GM12878 (cell line): ENCODE measurements at regions not wholly inside any gene's neighbourhood (a gene's known extent, or its start where the extent isn't known, plus 50 kb on each side); places are given as distances from the start of the nearest gene placed in this dataset.

ENCODE experiments used
- ATAC-seq: fragments of 200-7000 bp; cut with Tn5 transposase; 3 replicates; pipeline ENCODE4 v1.9.1; 2020; ENCODE audit warnings: mild to moderate bottlenecking, moderate library complexity
- BruUV-seq: library from RNA; stranded (reverse); fragments of 400-500 nt; replicated peaks from 2 replicates; lab custom pipeline; 2021; lab: Mats Ljungman, UMichigan
- CTCF ChIA-PET: fragments of 300-600 bp; sonication (Branson Sonifier 250); formaldehyde crosslinking; extraction: SDS; loops from one replicate; lab custom pipeline; 2021; ENCODE audit warnings: inconsistent platforms; lab: Yijun Ruan, JAX
- POLR2A ChIA-PET: fragments of 350-600 bp; formaldehyde crosslinking; extraction: SDS; loops from one replicate; lab custom pipeline; 2021; ENCODE audit warnings: inconsistent platforms; lab: Charles Lee
- RAD21 ChIA-PET: fragments of 300-600 bp; sonication (Branson Sonifier 250); formaldehyde crosslinking; loops from one replicate; lab custom pipeline; 2023; ENCODE audit warnings: antibody characterized with exemption; ENCODE audit not compliant: unreplicated experiment; lab: Charles Lee
- SMC1A ChIA-PET: fragments of 300-600 bp; sonication (Branson Sonifier 250); formaldehyde crosslinking; loops from one replicate; lab custom pipeline; 2023; ENCODE audit not compliant: unreplicated experiment, uncharacterized antibody; lab: Charles Lee
- DNase-seq: peaks from one replicate; pipeline ENCODE4 v3.0.0-alpha.2; 2011; ENCODE audit warnings: low read depth, low spot score
- FAIRE-seq: peaks from 3 replicates; lab custom pipeline; 2011; peaks lifted over from hg19 to GRCh38; lab: Jason Lieb, UNC
- H2AFZ ChIP-seq: 2 replicates; pipeline ENCODE4 v1.6.0; 2011; ENCODE audit warnings: low read depth, low read length, control low read depth; ENCODE audit not compliant: control insufficient read depth
- H3K27ac ChIP-seq: 2 replicates; pipeline ENCODE4 v1.5.1; 2011; ENCODE audit warnings: control low read depth; ENCODE audit not compliant: control insufficient read depth, insufficient read depth
- H3K27me3 ChIP-seq, 2 experiments: replicated peaks in 1 of 2; 2 replicates each; pipeline versions ENCODE4 v1.6.0 to v1.6.1; 2011; ENCODE audit warnings: low read length in 1 of 2; ENCODE audit not compliant: control insufficient read depth in 2 of 2, insufficient read depth in 2 of 2
- H3K36me3 ChIP-seq, 2 experiments: 2 replicates each; pipeline ENCODE4 v1.5.1; 2011; ENCODE audit warnings: low read length in 1 of 2; ENCODE audit not compliant: control insufficient read depth in 2 of 2, insufficient read depth in 2 of 2
- H3K4me1 ChIP-seq: 2 replicates; pipeline ENCODE4 v1.6.1; 2011; ENCODE audit warnings: mild to moderate bottlenecking, low read length, moderate library complexity, mixed read lengths; ENCODE audit not compliant: control insufficient read depth, insufficient read depth
- H3K4me2 ChIP-seq: 2 replicates; pipeline ENCODE4 v1.6.0; 2011; ENCODE audit warnings: control low read depth; ENCODE audit not compliant: control insufficient read depth, insufficient read depth
- H3K4me3 ChIP-seq: fragments of 200-600 bp; sonication (generic); 2 replicates; pipeline ENCODE4 v1.5.1; 2016
- H3K79me2 ChIP-seq: 2 replicates; pipeline ENCODE4 v1.6.0; 2011; ENCODE audit warnings: low read length; ENCODE audit not compliant: control insufficient read depth, insufficient read depth
- H3K9ac ChIP-seq: 2 replicates; pipeline ENCODE4 v1.8.0; 2011; ENCODE audit warnings: low read length, control low read depth, mixed read lengths; ENCODE audit not compliant: control insufficient read depth, insufficient read depth
- H3K9me3 ChIP-seq: replicated peaks from 3 replicates; pipeline ENCODE4 v1.5.1; 2011; ENCODE audit warnings: mild to moderate bottlenecking, low read length; ENCODE audit not compliant: control insufficient read depth, insufficient read depth
- H4K20me1 ChIP-seq: 2 replicates; pipeline ENCODE4 v1.6.0; 2011; ENCODE audit not compliant: control insufficient read depth, insufficient read depth
- ASH2L ChIP-seq: fragments of 300-600, 200-600 bp; sonication (generic); IDR thresholded peaks from 2 replicates; pipeline ENCODE4 v1.6.1; 2017; ENCODE audit warnings: low read depth, mild to moderate bottlenecking, borderline replicate concordance
- BACH1 ChIP-seq: fragments of 450-650 bp; IDR thresholded peaks from 2 replicates; pipeline ENCODE4 v1.6.1; 2017; ENCODE audit warnings: mild to moderate bottlenecking, borderline replicate concordance
- ETV6 ChIP-seq, 2 experiments: fragments of 450-650 bp in 1 of 2; IDR thresholded peaks in 1 of 2; conservative IDR thresholded peaks in 1 of 2; 2 replicates each; pipeline ENCODE4 v1.6.1; 2014; ENCODE audit warnings: antibody characterized with exemption in 1 of 2, borderline replicate concordance in 1 of 2, low read depth in 1 of 2, mild to moderate bottlenecking in 1 of 2, moderate library complexity in 1 of 2
- HDAC6 ChIP-seq: fragments of 200-600 bp; sonication (generic); IDR thresholded peaks from one replicate; pipeline ENCODE4 v1.8.0; 2017; ENCODE audit warnings: antibody characterized with exemption; ENCODE audit not compliant: unreplicated experiment
- MEF2A ChIP-seq: IDR thresholded peaks from 2 replicates; pipeline ENCODE4 v1.6.1; 2011; ENCODE audit warnings: low read depth, mild to moderate bottlenecking, low read length, moderate library complexity; ENCODE audit not compliant: insufficient read depth
- NR2F1 ChIP-seq: fragments of 450-650 bp; conservative IDR thresholded peaks from 2 replicates; pipeline ENCODE4 v1.6.1; 2017; ENCODE audit warnings: mild to moderate bottlenecking
- RFX5 ChIP-seq: IDR thresholded peaks from 2 replicates; pipeline ENCODE4 v1.6.1; 2011; ENCODE audit warnings: low read depth, low read length, improper control_type of control experiment
- SP1 ChIP-seq: IDR thresholded peaks from one replicate; pipeline ENCODE4 v1.6.1; 2011; ENCODE audit warnings: low read depth, low read length
- ZSCAN29 ChIP-seq: fragments of 450-650 bp; IDR thresholded peaks from 2 replicates; pipeline ENCODE4 v1.6.1; 2017; ENCODE audit warnings: mild to moderate bottlenecking, moderate library complexity
- WGBS: methylation state at CpG from one replicate; pipeline ENCODE4 v1.1.6; 2016; ENCODE audit warnings: low lambda C conversion rate; ENCODE audit not compliant: insufficient replicate concordance, insufficient coverage; ENCODE audit errors: missing lambda C conversion rate; 5-methylcytosine and 5-hydroxymethylcytosine counted together
- in situ Hi-C: fragments of 300-500 bp; cut with MboI; formaldehyde crosslinking; loops from 9 replicates; pipeline ENCODE4 v1.14.3; 2018; ENCODE audit warnings: mixed read lengths
- intact Hi-C: fragments of 100-400 bp; cut with micrococcal nuclease; formaldehyde crosslinking; loops from one replicate; pipeline ENCODE4 v1.14.2; 2022; ENCODE audit not compliant: unreplicated experiment
- TF ChIP-seq, protein P1 (sequence below): fragments of 450-650 bp; IDR thresholded peaks from 2 replicates; pipeline ENCODE4 v1.6.1; 2018; ENCODE audit warnings: borderline replicate concordance, mild to moderate bottlenecking; ENCODE audit not compliant: partially characterized antibody
- TF ChIP-seq, protein P2 (sequence below): fragments of 450-650 bp; formaldehyde crosslinking; IDR thresholded peaks from 2 replicates; pipeline ENCODE4 v1.4.0; 2022; ENCODE audit warnings: mild to moderate bottlenecking, moderate library complexity
- TF ChIP-seq, protein P3 (sequence below): fragments of 450-650 bp; IDR thresholded peaks from 2 replicates; pipeline ENCODE4 v1.6.1; 2017; ENCODE audit warnings: mild to moderate bottlenecking, moderate library complexity
- TF ChIP-seq, protein P4 (sequence below): IDR thresholded peaks from 2 replicates; pipeline ENCODE4 v1.6.1; 2012; ENCODE audit warnings: low read depth, low read length, improper control_type of control experiment

DNA sequence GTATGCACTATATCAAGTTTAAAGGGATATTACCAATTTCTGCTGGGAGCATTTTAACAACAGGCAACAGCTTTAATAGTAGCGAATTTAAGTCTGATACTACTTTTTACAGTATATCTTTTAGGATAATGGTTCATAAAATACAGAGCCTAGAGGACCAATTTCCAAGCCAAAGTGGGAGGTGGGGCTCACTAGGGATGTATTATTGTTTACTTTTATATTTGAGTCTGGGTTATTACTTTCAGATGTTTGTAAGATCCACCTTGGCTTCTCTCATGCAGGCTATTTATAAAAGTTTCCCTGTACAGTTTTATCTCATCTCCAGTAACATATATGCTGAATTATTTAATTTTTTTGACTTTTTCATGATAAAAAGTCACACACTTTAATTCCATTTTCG lies 242.0 kb downstream of the CMPK2 start (continued):
- TF ChIP-seq, protein P1, sequence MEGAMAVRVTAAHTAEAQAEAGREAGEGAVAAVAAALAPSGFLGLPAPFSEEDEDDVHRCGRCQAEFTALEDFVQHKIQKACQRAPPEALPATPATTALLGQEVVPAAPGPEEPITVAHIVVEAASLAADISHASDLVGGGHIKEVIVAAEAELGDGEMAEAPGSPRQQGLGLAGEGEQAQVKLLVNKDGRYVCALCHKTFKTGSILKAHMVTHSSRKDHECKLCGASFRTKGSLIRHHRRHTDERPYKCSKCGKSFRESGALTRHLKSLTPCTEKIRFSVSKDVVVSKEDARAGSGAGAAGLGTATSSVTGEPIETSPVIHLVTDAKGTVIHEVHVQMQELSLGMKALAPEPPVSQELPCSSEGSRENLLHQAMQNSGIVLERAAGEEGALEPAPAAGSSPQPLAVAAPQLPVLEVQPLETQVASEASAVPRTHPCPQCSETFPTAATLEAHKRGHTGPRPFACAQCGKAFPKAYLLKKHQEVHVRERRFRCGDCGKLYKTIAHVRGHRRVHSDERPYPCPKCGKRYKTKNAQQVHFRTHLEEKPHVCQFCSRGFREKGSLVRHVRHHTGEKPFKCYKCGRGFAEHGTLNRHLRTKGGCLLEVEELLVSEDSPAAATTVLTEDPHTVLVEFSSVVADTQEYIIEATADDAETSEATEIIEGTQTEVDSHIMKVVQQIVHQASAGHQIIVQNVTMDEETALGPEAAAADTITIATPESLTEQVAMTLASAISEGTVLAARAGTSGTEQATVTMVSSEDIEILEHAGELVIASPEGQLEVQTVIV = no peak
- TF ChIP-seq, protein P2, sequence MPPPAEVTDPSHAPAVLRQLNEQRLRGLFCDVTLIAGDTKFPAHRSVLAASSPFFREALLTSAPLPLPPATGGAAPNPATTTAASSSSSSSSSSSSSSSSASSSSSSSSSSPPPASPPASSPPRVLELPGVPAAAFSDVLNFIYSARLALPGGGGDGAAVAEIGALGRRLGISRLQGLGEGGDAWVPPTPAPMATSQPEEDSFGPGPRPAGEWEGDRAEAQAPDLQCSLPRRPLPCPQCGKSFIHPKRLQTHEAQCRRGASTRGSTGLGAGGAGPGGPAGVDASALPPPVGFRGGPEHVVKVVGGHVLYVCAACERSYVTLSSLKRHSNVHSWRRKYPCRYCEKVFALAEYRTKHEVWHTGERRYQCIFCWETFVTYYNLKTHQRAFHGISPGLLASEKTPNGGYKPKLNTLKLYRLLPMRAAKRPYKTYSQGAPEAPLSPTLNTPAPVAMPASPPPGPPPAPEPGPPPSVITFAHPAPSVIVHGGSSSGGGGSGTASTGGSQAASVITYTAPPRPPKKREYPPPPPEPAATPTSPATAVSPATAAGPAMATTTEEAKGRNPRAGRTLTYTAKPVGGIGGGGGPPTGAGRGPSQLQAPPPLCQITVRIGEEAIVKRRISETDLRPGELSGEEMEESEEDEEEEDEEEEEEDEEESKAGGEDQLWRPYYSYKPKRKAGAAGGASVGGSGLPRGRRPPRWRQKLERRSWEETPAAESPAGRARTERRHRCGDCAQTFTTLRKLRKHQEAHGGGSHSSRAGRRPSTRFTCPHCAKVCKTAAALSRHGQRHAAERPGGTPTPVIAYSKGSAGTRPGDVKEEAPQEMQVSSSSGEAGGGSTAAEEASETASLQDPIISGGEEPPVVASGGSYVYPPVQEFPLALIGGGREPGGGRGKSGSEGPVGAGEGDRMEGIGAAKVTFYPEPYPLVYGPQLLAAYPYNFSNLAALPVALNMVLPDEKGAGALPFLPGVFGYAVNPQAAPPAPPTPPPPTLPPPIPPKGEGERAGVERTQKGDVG (CRISPR knock-in tag) = no peak

DNA sequence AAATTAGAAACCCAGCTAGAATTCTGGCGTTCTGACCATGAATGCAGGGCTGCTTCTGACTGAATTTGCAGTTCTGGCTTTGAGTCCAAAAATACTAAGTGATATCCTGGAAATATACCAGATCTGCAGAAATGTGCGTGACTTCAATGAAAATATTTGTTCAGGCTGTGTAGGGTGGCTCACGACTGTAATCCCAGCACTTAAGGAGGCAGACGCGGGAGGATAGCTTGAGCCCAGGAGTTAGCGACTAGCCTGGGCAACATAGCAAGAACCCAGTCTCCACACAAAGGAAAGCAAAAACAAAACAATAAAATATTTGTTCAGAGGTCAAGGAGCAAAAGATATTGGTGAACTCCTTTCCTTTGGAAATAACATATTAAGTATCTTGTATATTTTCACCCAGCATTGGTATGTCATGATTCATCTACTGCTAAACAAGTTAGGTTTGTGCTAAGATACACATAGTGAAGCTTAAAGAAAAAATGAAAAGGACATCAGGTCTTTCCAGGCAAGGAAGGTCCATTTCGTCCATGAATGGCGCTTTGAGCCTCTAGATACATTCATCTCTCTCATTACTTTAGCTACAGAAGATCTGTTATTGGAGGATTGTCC lies 239.2 kb downstream of the CMPK2 start:
- no peak overlapping the region for H3K4me3 ChIP-seq
- no peaks in the 10 kb centered on the region for H3K9me3 ChIP-seq
- ChIA-PET RAD21 (no interaction called here), SMC1A (interaction anchor here (1.2 kb wide), 1 partner anchor 8 kb away, joined by 3 read pairs; no protein-coding TSS in a partner anchor), CTCF (no interaction called here), POLR2A (no interaction called here)
- no peaks in the 10 kb centered on the region for H3K79me2 ChIP-seq
- 32% methylated on average over 8 of the region's 8 CpGs for WGBS
- H3K4me1 ChIP-seq = no peaks in the 10 kb centered on the region
- no peaks in the 10 kb centered on the region for H3K27me3 ChIP-seq
- no peaks in the 10 kb centered on the region for H4K20me1 ChIP-seq
- no peak overlapping the region for H3K4me2 ChIP-seq
- in situ Hi-C loops (no loop called here), intact Hi-C loops (no loop called here)
- no peak overlapping the region for H2AFZ ChIP-seq
- no peaks in the 10 kb centered on the region for H3K36me3 ChIP-seq
- H3K27ac ChIP-seq = no peak overlapping the region
- no peak for FAIRE-seq
- BruUV-seq = no TSS peak
- DNase-seq = no peak
- no peak for ATAC-seq
- no peak overlapping the region for H3K9ac ChIP-seq
- TF ChIP-seq MEF2A (no peak), HDAC6 (no peak), RFX5 (no peak), ASH2L (no peak), BACH1 (no peak), ZSCAN29 (no peak), SP1 (no peak), NR2F1 (no peak), ETV6 (conservative IDR thresholded peaks at IDR 0.05 in 1 of 2, IDR thresholded peaks at IDR 0.05 in 1 of 2; ENCODE audit: borderline replicate concordance in 1 of 2, low read depth in 1 of 2) (no peak)
- TF ChIP-seq, protein P3, sequence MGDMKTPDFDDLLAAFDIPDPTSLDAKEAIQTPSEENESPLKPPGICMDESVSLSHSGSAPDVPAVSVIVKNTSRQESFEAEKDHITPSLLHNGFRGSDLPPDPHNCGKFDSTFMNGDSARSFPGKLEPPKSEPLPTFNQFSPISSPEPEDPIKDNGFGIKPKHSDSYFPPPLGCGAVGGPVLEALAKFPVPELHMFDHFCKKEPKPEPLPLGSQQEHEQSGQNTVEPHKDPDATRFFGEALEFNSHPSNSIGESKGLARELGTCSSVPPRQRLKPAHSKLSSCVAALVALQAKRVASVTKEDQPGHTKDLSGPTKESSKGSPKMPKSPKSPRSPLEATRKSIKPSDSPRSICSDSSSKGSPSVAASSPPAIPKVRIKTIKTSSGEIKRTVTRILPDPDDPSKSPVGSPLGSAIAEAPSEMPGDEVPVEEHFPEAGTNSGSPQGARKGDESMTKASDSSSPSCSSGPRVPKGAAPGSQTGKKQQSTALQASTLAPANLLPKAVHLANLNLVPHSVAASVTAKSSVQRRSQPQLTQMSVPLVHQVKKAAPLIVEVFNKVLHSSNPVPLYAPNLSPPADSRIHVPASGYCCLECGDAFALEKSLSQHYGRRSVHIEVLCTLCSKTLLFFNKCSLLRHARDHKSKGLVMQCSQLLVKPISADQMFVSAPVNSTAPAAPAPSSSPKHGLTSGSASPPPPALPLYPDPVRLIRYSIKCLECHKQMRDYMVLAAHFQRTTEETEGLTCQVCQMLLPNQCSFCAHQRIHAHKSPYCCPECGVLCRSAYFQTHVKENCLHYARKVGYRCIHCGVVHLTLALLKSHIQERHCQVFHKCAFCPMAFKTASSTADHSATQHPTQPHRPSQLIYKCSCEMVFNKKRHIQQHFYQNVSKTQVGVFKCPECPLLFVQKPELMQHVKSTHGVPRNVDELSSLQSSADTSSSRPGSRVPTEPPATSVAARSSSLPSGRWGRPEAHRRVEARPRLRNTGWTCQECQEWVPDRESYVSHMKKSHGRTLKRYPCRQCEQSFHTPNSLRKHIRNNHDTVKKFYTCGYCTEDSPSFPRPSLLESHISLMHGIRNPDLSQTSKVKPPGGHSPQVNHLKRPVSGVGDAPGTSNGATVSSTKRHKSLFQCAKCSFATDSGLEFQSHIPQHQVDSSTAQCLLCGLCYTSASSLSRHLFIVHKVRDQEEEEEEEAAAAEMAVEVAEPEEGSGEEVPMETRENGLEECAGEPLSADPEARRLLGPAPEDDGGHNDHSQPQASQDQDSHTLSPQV = no peak
- TF ChIP-seq, protein P4, sequence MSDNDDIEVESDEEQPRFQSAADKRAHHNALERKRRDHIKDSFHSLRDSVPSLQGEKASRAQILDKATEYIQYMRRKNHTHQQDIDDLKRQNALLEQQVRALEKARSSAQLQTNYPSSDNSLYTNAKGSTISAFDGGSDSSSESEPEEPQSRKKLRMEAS = no peak
